HG03045 (cell line): ENCODE measurements at regions not wholly inside any gene's neighbourhood (a gene's known extent, or its start where the extent isn't known, plus 50 kb on each side); places are given as distances from the start of the nearest gene placed in this dataset.
"Not testable (repeated sequence)": the region's sequence is repeated elsewhere in the genome, so short reads cannot be mapped to it uniquely, and the experiment has no call there.

Source experiments
- ATAC-seq: cut with Tn5 transposase; IDR thresholded peaks from one replicate; pipeline ENCODE4 v1.9.1; 2021; ENCODE audit warnings: mild to moderate bottlenecking, moderate library complexity; ENCODE audit not compliant: unreplicated experiment

GRCh38 chr16:17945080-17945601 lies 391.4 kb downstream of the NPIPA8 start:
- no peak for ATAC-seq

GRCh38 chr16:17944345-17944744 lies 392.2 kb downstream of the NPIPA8 start:
- ATAC-seq: no peak

DNA sequence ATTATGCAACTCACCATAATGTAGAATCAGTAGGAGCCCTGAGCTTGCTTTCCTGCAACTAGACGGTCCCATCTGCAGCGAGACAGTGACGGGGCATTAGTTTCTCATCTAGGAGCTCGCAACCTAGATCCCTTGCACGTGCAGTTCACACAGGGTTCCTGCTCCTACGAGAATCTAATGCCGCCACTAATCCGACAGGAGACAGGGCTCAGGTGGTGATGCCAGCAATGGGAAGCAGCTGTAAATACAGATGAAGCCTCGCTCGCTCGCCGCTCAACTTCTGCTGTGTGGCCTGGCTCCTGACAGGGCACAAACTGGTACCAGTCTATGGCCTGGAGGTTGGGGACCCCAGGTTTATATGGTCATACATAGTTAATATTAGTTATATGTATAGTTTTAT lies 394.5 kb downstream of the NPIPA8 start:
- ATAC-seq: no peak

DNA sequence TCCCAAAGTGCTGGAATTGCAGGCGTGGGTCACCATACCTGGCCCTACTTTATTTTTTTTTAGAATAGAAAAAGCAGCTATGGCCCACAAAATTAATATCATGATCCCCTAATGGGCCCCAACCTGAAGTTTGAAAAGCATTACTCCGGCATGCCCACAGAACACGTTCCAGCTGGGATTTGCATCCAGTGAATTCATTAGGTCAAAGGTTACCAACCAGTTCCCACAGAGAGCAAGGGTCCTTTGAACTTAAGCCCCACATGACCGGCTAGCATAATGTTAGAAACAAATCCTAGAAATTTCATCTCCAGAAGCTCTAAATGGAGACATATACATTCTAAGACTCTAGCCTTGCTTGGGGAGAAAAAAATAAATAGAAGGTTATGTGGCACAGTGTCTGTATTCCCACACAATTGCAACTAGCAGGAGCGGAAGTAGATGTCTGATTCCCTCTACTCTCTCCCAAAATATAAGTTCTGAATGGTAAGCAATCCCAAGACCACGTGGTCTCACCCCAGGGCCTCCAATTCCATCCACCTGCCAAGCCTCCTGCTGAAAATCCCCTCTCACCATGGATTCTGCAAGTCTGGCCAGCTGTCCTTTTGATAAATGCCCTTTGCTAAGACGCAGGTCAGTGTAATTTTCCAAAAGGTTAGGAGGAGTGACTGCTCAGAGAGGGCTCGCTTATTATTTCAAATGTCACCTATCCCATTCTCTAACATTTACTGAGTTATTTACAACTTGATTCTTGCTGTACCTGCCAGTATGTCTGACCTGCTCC lies 395.8 kb downstream of the NPIPA8 start:
- no peak for ATAC-seq

- peak; percentile 46 for ATAC-seq
Measured at GRCh38 chr16:17939723-17940122, 396.8 kb downstream of the NPIPA8 start.

DNA sequence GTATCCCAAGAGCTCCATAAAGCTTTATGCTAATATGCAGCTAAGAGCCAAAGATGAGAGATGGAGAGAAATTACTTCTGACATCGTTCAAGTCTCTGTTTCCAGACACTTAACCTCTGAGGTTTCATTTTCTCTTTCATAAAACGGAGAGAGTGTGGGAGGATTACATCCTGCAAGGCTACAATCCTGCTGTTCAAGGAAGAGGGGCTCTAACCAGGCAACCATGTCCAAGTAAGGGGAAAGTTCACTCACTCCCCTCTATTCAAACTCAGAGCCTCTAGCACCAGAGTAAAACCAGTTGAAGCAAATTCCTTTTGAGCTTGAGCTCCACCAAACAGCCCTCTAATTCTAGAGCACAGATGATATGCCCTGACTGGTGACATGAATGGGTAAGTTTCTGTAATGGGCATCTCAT lies 397.4 kb downstream of the NPIPA8 start:
- peak; percentile 31 for ATAC-seq

DNA sequence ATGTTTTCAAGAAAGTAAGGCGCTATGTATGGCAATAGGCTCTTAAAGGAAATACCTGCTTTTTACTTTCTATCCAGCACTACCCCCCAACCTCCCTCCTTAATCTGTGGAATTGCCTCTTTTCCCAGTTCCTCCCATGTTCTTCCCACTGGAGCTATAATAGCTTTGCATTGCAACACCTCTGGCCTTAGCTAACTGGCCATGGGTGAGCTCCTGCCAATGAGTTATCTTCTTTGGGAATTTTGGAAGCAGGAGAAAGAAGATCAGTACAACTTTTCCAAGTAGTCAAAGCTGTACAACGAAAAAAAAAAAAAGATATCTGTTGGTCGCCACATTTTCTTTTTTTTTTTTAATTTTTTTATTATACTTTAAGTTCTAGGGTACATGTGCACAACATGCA lies 398.0 kb downstream of the NPIPA8 start:
- ATAC-seq: no peak

- no peak for ATAC-seq
Measured at GRCh38 chr16:17936766-17937402, 399.7 kb downstream of the NPIPA8 start.

GRCh38 chr16:17930280-17930679 lies 406.3 kb downstream of the NPIPA8 start:
- no peak for ATAC-seq

DNA sequence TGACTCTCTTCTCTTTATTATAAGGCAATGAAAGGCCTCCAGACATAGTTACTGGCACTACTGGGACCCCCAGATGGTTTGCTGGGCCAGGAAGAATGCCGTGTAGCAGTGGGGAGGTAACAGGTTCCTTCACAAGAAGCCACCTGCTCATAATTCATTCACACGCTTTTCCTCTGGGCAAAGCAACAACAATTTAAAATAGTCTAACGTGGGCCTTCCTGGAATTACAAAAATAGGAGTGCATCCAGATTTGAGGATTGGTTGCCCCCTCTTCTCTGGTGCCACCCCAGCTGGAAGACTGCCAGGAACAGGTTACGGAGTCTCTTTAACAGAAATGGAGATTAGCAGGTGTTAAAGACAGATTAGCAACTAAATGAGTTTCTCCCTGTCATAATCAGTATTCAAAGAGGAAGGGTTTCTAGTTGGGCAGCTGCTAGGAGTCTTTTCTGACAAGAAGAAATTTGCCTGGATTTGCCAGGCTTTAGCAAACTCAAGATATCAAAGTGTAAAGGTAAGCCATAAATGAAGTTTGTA lies 409.6 kb downstream of the NPIPA8 start:
- ATAC-seq: no peak

GRCh38 chr16:17926461-17926860 lies 410.1 kb downstream of the NPIPA8 start:
- no peak for ATAC-seq

DNA sequence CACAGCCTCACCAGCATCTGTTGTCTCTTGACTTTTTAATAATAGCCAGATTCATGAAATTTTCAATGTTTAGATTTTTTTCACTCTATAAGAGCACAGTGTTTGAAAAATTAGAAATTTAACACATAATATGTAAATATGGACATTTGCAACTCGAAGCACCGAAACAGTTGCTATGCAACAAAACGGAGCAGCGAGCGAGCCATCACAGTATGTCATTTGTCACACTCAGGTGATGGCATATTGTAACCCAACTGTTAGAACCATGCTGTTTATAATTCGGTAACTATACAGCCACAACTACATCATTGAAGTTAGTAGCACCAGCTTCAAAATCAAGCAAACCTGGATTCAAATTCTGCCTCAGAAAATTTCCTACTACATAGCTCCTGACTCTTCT lies 410.8 kb downstream of the NPIPA8 start:
- ATAC-seq: no peak

DNA sequence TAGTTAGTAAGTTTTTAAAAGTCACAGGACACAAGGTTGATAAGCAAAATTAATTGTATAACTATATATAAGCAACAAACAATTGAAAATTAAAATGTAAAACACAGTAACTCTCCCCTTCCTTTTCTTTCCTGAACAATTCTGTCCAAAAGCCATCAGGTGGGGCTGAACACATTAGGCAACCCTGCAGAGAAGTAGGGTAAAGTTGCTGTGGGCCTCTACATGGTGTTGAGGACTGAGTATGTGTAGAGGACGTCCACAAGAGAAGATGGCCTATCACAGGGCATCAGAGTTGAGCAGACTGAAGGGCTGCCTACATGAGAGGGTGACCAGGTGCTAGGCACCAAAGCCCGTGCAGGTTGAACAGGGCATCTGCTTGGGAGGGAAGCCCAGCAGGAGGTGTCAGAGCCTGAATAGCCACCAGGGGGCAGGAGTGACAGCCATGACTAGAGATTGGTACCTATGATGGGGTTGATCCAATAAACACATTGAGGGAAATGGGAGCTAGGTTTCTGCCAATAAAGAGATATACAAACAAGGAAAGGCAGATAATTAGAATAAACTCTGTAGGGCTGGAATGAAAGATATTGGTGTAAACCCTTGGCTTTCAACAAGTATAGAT lies 415.1 kb downstream of the NPIPA8 start:
- ATAC-seq: no peak

- ATAC-seq: no peak
Measured at GRCh38 chr16:17917316-17918019, 419.1 kb downstream of the NPIPA8 start.

- no peak for ATAC-seq
Measured at GRCh38 chr16:17915791-17916190, 420.7 kb downstream of the NPIPA8 start.

DNA sequence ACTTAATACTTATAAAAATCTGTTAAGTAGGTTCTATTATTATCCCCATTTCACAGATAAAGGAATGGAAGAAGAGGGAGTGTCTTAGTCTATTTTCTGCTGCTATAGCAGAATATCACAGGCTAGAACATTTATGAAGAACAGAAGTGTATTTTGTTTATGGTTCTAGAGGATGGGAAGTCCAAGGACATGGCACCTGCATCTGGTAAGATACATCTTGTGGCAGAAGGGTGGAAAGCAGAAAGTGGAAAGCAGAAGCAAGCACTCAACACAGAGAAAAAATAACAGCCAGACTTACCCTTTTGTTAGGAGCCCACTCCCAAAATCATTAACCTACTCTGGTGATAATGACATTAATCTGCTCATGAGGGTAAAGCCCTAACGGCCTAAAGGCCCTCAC lies 422.4 kb downstream of the NPIPA8 start:
- no peak for ATAC-seq

- ATAC-seq: not testable (repeated sequence)
Measured at GRCh38 chr16:17911578-17911977, 425.0 kb downstream of the NPIPA8 start.

- ATAC-seq: not testable (repeated sequence)
Measured at GRCh38 chr16:17906626-17907025, 429.9 kb downstream of the NPIPA8 start.

GRCh38 chr16:17901309-17901708 lies 430.5 kb upstream of the XYLT1 start:
- ATAC-seq: no peak

DNA sequence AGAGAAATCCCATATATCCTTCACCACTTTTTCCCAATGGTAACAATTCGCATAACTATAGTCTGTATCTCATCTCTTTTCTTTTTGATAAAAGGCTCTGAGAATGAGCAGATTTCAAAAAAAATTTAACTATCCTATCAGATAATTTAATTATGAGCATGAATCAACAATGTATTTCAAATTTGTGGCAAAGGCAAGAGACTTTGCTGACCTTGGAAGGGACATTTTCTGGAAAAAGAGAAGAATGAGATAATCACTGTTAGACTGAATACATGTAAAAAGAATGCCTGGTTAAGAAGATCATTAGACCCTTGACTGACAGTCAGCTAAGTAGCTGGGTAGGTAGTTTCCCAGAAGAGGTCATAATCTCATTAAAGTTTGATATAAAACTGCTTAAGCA lies 428.4 kb upstream of the XYLT1 start:
- no peak for ATAC-seq

DNA sequence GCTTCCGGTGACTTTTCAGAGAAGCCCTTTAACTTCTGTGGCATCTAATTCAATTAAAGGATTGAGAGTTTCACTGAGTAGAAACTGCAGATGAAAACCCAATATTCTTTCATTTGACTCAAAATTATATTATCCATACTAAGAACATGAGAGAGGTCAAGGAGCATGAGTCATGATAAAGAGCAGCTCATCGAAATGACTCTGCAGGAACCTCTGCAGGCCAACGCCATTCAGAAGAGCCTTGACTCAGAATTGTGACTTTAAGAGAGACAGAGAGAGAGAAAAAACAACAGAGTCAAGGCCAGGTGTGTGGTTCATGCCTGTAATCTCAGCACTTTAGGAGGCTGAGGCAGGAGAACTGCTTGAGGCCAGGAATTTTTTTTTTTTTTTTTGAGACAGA lies 417.2 kb upstream of the XYLT1 start:
- ATAC-seq: no peak
